ENCODE measurements at regions not wholly inside any gene's neighbourhood (a gene's known extent, or its start where the extent isn't known, plus 50 kb on each side); places are given as distances from the start of the nearest gene placed in this dataset.
"Not testable (repeated sequence)": the region's sequence is repeated elsewhere in the genome, so short reads cannot be mapped to it uniquely, and the experiment has no call there.

GRCh38 chr16:25563700-25564099 is 128.1 kb upstream of the HS3ST4 start:
- no peaks in the 10 kb centered on the region for H3K27me3 ChIP-seq (replicated peaks in 1 of 4; ENCODE audit: control insufficient read depth in 3 of 4, extremely low read depth in 1 of 4, insufficient read depth in 3 of 4, low read length in 3 of 4)
- WGBS, 2 experiments (ENCODE audit: extremely low coverage in 1 of 2, insufficient coverage in 1 of 2, insufficient read length in 1 of 2, insufficient replicate concordance in 2 of 2, low coverage in 1 of 2, low lambda C conversion rate in 2 of 2, missing lambda C conversion rate in 1 of 2): 89% methylated on average over 4 of the region's 4 CpGs; no CpG with 5 or more reads in 1 of the 2 experiments

GRCh38 chr16:25561723-25562122 is 130.0 kb upstream of the HS3ST4 start:
- H3K79me2 ChIP-seq (ENCODE audit: control insufficient read depth in 1 of 2, insufficient read depth in 2 of 2, low read length in 2 of 2); H2BK20ac ChIP-seq (ENCODE audit: low read length); H2BK12ac ChIP-seq (ENCODE audit: low read depth, low read length); H3K79me1 ChIP-seq (ENCODE audit: low read depth, low read length); H3K27ac ChIP-seq (ENCODE audit: low read depth, low read length); H4K91ac ChIP-seq (replicated peaks; ENCODE audit: insufficient read length, low read length); H2BK15ac ChIP-seq (ENCODE audit: low read length); H3K36me3 ChIP-seq (ENCODE audit: control insufficient read depth in 2 of 4, insufficient read depth in 4 of 4, low read length in 3 of 4); H2BK120ac ChIP-seq (replicated peaks; ENCODE audit: low read depth, low read length); H4K8ac ChIP-seq (ENCODE audit: extremely low read depth, insufficient read depth, low read length); H3K27me3 ChIP-seq (replicated peaks in 1 of 4; ENCODE audit: control insufficient read depth in 3 of 4, extremely low read depth in 1 of 4, insufficient read depth in 3 of 4, low read length in 3 of 4); H3K14ac ChIP-seq (ENCODE audit: insufficient read length); H3K4ac ChIP-seq (replicated peaks; ENCODE audit: insufficient read length, low read depth, low read length); H3K4me1 ChIP-seq (replicated peaks in 1 of 4; ENCODE audit: control insufficient read depth in 3 of 4, insufficient read depth in 4 of 4, low read length in 3 of 4); H2BK5ac ChIP-seq (ENCODE audit: low read depth, low read length); H3K23ac ChIP-seq (ENCODE audit: insufficient read length); H3K4me2 ChIP-seq (ENCODE audit: insufficient read depth in 1 of 2, low read depth in 2 of 2, low read length in 2 of 2); H3K9me3 ChIP-seq (ENCODE audit: insufficient read depth in 2 of 2, low read depth in 1 of 2, low read length in 1 of 2); H3K4me3 ChIP-seq (ENCODE audit: extremely low read depth in 1 of 4, insufficient read depth in 2 of 4, low read depth in 3 of 4, low read length in 4 of 4); H3K18ac ChIP-seq (ENCODE audit: extremely low read depth, low read length); H2AK5ac ChIP-seq (ENCODE audit: low read depth, low read length); H3K56ac ChIP-seq (replicated peaks; ENCODE audit: insufficient read length, low read depth, low read length); H3K9ac ChIP-seq (replicated peaks in 1 of 4; ENCODE audit: extremely low read depth in 1 of 4, low read depth in 3 of 4, low read length in 3 of 4); DNase-seq (ENCODE audit: low read depth in 1 of 2, low spot score in 2 of 2); H4K5ac ChIP-seq (ENCODE audit: insufficient read length, low read depth, low read length); CTCF ChIA-PET (ENCODE audit: partially characterized antibody); H4K20me1 ChIP-seq (replicated peaks in 1 of 2; ENCODE audit: control insufficient read depth in 1 of 2, insufficient read depth in 2 of 2, low read length in 2 of 2); H2AFZ ChIP-seq (ENCODE audit: low read length); FAIRE-seq; POLR2A ChIA-PET (ENCODE audit: partially characterized antibody); H3K23me2 ChIP-seq (ENCODE audit: low read depth, low read length): not testable (repeated sequence)
- WGBS, 2 experiments (ENCODE audit: extremely low coverage in 1 of 2, insufficient coverage in 1 of 2, insufficient read length in 1 of 2, insufficient replicate concordance in 2 of 2, low coverage in 1 of 2, low lambda C conversion rate in 2 of 2, missing lambda C conversion rate in 1 of 2): 87% methylated on average over 3 of the region's 3 CpGs; no CpG with 5 or more reads in 1 of the 2 experiments

More at GRCh38 chr16:25563700-25564099, 128.1 kb upstream of the HS3ST4 start:
- H3K4me2 ChIP-seq (ENCODE audit: insufficient read depth in 1 of 2, low read depth in 2 of 2, low read length in 2 of 2): no peak overlapping the region
- no peaks in the 10 kb centered on the region for H3K9me3 ChIP-seq (ENCODE audit: insufficient read depth in 2 of 2, low read depth in 1 of 2, low read length in 1 of 2)
- no peaks in the 10 kb centered on the region for H3K23me2 ChIP-seq (ENCODE audit: low read depth, low read length)
- H3K27ac ChIP-seq (ENCODE audit: low read depth, low read length): no peak overlapping the region
- no peak overlapping the region for H2BK20ac ChIP-seq (ENCODE audit: low read length)
- H2AFZ ChIP-seq (ENCODE audit: low read length): no peak overlapping the region
- FAIRE-seq (no peak), DNase-seq (ENCODE audit: low read depth in 1 of 2, low spot score in 2 of 2) (no peak)
- no peak overlapping the region for H3K4me3 ChIP-seq (ENCODE audit: extremely low read depth in 1 of 4, insufficient read depth in 2 of 4, low read depth in 3 of 4, low read length in 4 of 4)
- no peak overlapping the region for H2BK12ac ChIP-seq (ENCODE audit: low read depth, low read length)
- H3K18ac ChIP-seq (ENCODE audit: extremely low read depth, low read length): no peak overlapping the region
- no peak overlapping the region for H3K4ac ChIP-seq (replicated peaks; ENCODE audit: insufficient read length, low read depth, low read length)
- POLR2A ChIA-PET (ENCODE audit: partially characterized antibody): no interaction called here
- H3K4me1 ChIP-seq (replicated peaks in 1 of 4; ENCODE audit: control insufficient read depth in 3 of 4, insufficient read depth in 4 of 4, low read length in 3 of 4): no peaks in the 10 kb centered on the region
- no peak overlapping the region for H4K8ac ChIP-seq (ENCODE audit: extremely low read depth, insufficient read depth, low read length)
- no peak overlapping the region for H2BK15ac ChIP-seq (ENCODE audit: low read length)
- no peaks in the 10 kb centered on the region for H4K20me1 ChIP-seq (replicated peaks in 1 of 2; ENCODE audit: control insufficient read depth in 1 of 2, insufficient read depth in 2 of 2, low read length in 2 of 2)
- no peak overlapping the region for H3K14ac ChIP-seq (ENCODE audit: insufficient read length)
- TF ChIP-seq FOSL1 (IDR thresholded peaks at IDR 0.05; ENCODE audit: insufficient read depth, low read depth, low read length): no peak
- no peak for TF ChIP-seq SAP30 (IDR thresholded peaks at IDR 0.05; ENCODE audit: insufficient read depth, insufficient replicate concordance, low read length)
- H3K79me2 ChIP-seq (ENCODE audit: control insufficient read depth in 1 of 2, insufficient read depth in 2 of 2, low read length in 2 of 2): no peaks in the 10 kb centered on the region
- CTCF ChIA-PET (ENCODE audit: partially characterized antibody): no interaction called here
- no peak overlapping the region for H3K23ac ChIP-seq (ENCODE audit: insufficient read length)
- H3K9ac ChIP-seq (replicated peaks in 1 of 4; ENCODE audit: extremely low read depth in 1 of 4, low read depth in 3 of 4, low read length in 3 of 4): no peak overlapping the region
- no peak overlapping the region for H3K56ac ChIP-seq (replicated peaks; ENCODE audit: insufficient read length, low read depth, low read length)
- no peak overlapping the region for H4K5ac ChIP-seq (ENCODE audit: insufficient read length, low read depth, low read length)
- no peak overlapping the region for H4K91ac ChIP-seq (replicated peaks; ENCODE audit: insufficient read length, low read length)
- no peaks in the 10 kb centered on the region for H3K36me3 ChIP-seq (ENCODE audit: control insufficient read depth in 2 of 4, insufficient read depth in 4 of 4, low read length in 3 of 4)
- H2BK120ac ChIP-seq (replicated peaks; ENCODE audit: low read depth, low read length): no peak overlapping the region
- no peak overlapping the region for H2AK5ac ChIP-seq (ENCODE audit: low read depth, low read length)
- no peaks in the 10 kb centered on the region for H3K79me1 ChIP-seq (ENCODE audit: low read depth, low read length)
- H2BK5ac ChIP-seq (ENCODE audit: low read depth, low read length): no peak overlapping the region

Data from H1 (cell line).